Keratinocyte (primary cell): ENCODE measurements at regions not wholly inside any gene's neighbourhood (a gene's known extent, or its start where the extent isn't known, plus 50 kb on each side); places are given as distances from the start of the nearest gene placed in this dataset.

Source experiments
- EZH2 ChIP-seq: IDR thresholded peaks from one replicate; pipeline ENCODE4 v1.6.1; 2012; ENCODE audit warnings: inconsistent platforms, mild to moderate bottlenecking, low read length, moderate library complexity
- TF ChIP-seq, protein P1 (sequence below), 3 experiments: IDR thresholded peaks in 1 of 3; conservative IDR thresholded peaks in 1 of 3; optimal IDR thresholded peaks in 1 of 3; 2 replicates in 2 of 3; 3 replicates in 1 of 3; pipeline versions ENCODE3 to v1.5.1; 2011; ENCODE audit warnings: low read length in 3 of 3, mild to moderate bottlenecking in 3 of 3, moderate library complexity in 2 of 3, control low read depth in 1 of 3, inconsistent platforms in 1 of 3; ENCODE audit not compliant: insufficient read depth in 2 of 3; ENCODE audit errors: extremely low read depth in 1 of 3

DNA sequence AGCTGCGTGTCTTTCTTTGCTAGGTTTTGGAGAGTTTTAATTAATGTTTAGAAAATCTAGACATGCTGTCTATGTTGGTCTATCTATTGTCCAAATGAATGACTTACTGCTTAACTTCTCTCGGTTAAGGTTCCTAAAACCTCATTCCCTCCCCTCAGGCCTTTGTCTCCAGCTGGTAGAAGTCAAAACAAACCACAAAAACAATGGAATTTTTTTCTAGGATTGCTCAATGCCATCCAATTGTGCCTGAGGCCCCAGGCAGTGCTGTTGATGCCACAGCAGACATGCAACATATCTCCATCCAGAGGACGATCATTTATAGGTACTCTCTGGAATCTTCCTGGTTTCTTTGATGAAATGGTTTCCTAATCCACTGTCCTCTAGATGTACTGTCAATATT is 448.2 kb upstream of the TBX3 start:
- TF ChIP-seq, protein P1, sequence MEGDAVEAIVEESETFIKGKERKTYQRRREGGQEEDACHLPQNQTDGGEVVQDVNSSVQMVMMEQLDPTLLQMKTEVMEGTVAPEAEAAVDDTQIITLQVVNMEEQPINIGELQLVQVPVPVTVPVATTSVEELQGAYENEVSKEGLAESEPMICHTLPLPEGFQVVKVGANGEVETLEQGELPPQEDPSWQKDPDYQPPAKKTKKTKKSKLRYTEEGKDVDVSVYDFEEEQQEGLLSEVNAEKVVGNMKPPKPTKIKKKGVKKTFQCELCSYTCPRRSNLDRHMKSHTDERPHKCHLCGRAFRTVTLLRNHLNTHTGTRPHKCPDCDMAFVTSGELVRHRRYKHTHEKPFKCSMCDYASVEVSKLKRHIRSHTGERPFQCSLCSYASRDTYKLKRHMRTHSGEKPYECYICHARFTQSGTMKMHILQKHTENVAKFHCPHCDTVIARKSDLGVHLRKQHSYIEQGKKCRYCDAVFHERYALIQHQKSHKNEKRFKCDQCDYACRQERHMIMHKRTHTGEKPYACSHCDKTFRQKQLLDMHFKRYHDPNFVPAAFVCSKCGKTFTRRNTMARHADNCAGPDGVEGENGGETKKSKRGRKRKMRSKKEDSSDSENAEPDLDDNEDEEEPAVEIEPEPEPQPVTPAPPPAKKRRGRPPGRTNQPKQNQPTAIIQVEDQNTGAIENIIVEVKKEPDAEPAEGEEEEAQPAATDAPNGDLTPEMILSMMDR (optimal IDR thresholded peaks at IDR 0.05 in 1 of 3, IDR thresholded peaks at IDR 0.05 in 1 of 3, conservative IDR thresholded peaks at IDR 0.05 in 1 of 3; ENCODE audit: extremely low read depth in 1 of 3, insufficient read depth in 2 of 3, low read length in 3 of 3) = no peak
- no peak for TF ChIP-seq EZH2
